ENCODE measurements at regions not wholly inside any gene's neighbourhood (a gene's known extent, or its start where the extent isn't known, plus 50 kb on each side); places are given as distances from the start of the nearest gene placed in this dataset.

GRCh38 chr2:217338306-217338916 is 478.5 kb upstream of the TNP1 start:
- no peaks in the 10 kb centered on the region for H3K27me3 ChIP-seq (replicated peaks; ENCODE audit: insufficient read depth)
- no peak for DNase-seq (ENCODE audit: low spot score)
- H3K4me3 ChIP-seq = no peak overlapping the region
- H3K9me3 ChIP-seq = no peaks in the 10 kb centered on the region
- H3K36me3 ChIP-seq = no peaks in the 10 kb centered on the region
- TF ChIP-seq CTCF (IDR thresholded peaks at IDR 0.05) = no peak
- TF ChIP-seq POLR2A (IDR thresholded peaks at IDR 0.05) = no peak
- no peak for TF ChIP-seq POLR2AphosphoS5 (IDR thresholded peaks at IDR 0.05)
- H3K27ac ChIP-seq = no peak overlapping the region
- intact Hi-C loops (cut with DNase I) = no loop called here
- WGBS = 67% methylated on average over 4 of the region's 4 CpGs
- H3K4me1 ChIP-seq (replicated peaks) = peaks cover 2% of the 10 kb centered on the region

GRCh38 chr2:217337771-217338170 is 477.9 kb upstream of the TNP1 start:
- Histone ChIP-seq H3K9me3 (no peaks in the 10 kb centered on the region), H3K4me1 (replicated peaks) (peaks cover 2% of the 10 kb centered on the region), H3K36me3 (no peaks in the 10 kb centered on the region), H3K27ac (no peak overlapping the region), H3K4me3 (no peak overlapping the region), H3K27me3 (replicated peaks; ENCODE audit: insufficient read depth) (no peaks in the 10 kb centered on the region)
- 84% methylated on average over 3 of the region's 3 CpGs for WGBS
- TF ChIP-seq CTCF (IDR thresholded peaks at IDR 0.05) (no peak), POLR2AphosphoS5 (IDR thresholded peaks at IDR 0.05) (no peak), POLR2A (IDR thresholded peaks at IDR 0.05) (no peak)
- intact Hi-C loops (cut with DNase I) = no loop called here
- no peak for DNase-seq (ENCODE audit: low spot score)

GRCh38 chr2:217336694-217337093 is 476.8 kb upstream of the TNP1 start:
- Histone ChIP-seq H3K4me3 (no peak overlapping the region), H3K4me1 (replicated peaks) (peaks cover 2% of the 10 kb centered on the region), H3K27me3 (replicated peaks; ENCODE audit: insufficient read depth) (no peaks in the 10 kb centered on the region), H3K36me3 (no peaks in the 10 kb centered on the region), H3K9me3 (no peaks in the 10 kb centered on the region), H3K27ac (no peak overlapping the region)
- intact Hi-C loops (cut with DNase I) = no loop called here
- TF ChIP-seq POLR2AphosphoS5 (IDR thresholded peaks at IDR 0.05) = no peak
- TF ChIP-seq POLR2A (IDR thresholded peaks at IDR 0.05) = no peak
- TF ChIP-seq CTCF (IDR thresholded peaks at IDR 0.05) = no peak
- DNase-seq (ENCODE audit: low spot score) = no peak
- 93% methylated on average over 4 of the region's 4 CpGs for WGBS

- no peak for TF ChIP-seq CTCF (IDR thresholded peaks at IDR 0.05)
- no peak for TF ChIP-seq POLR2A (IDR thresholded peaks at IDR 0.05)
- no peak for TF ChIP-seq POLR2AphosphoS5 (IDR thresholded peaks at IDR 0.05)
- no peaks in the 10 kb centered on the region for H3K36me3 ChIP-seq
- no peaks in the 10 kb centered on the region for H3K27me3 ChIP-seq (replicated peaks; ENCODE audit: insufficient read depth)
- no peak for DNase-seq (ENCODE audit: low spot score)
- intact Hi-C loops (cut with DNase I) = no loop called here
- H3K9me3 ChIP-seq = no peaks in the 10 kb centered on the region
- H3K27ac ChIP-seq = no peak overlapping the region
- WGBS = 92% methylated on average over 5 of the region's 5 CpGs
- H3K4me3 ChIP-seq = no peak overlapping the region
- peaks cover 1% of the 10 kb centered on the region for H3K4me1 ChIP-seq (replicated peaks)
Measured at GRCh38 chr2:217335341-217335966, 475.6 kb upstream of the TNP1 start.

GRCh38 chr2:217334561-217334960 is 474.7 kb upstream of the TNP1 start:
- Histone ChIP-seq H3K9me3 (no peaks in the 10 kb centered on the region), H3K27me3 (replicated peaks; ENCODE audit: insufficient read depth) (no peaks in the 10 kb centered on the region), H3K27ac (no peak overlapping the region), H3K36me3 (no peaks in the 10 kb centered on the region), H3K4me3 (no peak overlapping the region), H3K4me1 (replicated peaks) (no peaks in the 10 kb centered on the region)
- no peak for DNase-seq (ENCODE audit: low spot score)
- TF ChIP-seq POLR2AphosphoS5 (IDR thresholded peaks at IDR 0.05) = no peak
- TF ChIP-seq POLR2A (IDR thresholded peaks at IDR 0.05) = no peak
- no peak for TF ChIP-seq CTCF (IDR thresholded peaks at IDR 0.05)
- intact Hi-C loops (cut with DNase I) = no loop called here

All from prostate gland (tissue), 2 donors.